Muscle layer of duodenum (tissue), 2 donors: ENCODE measurements at regions not wholly inside any gene's neighbourhood (a gene's known extent, or its start where the extent isn't known, plus 50 kb on each side); places are given as distances from the start of the nearest gene placed in this dataset.
"Not testable (repeated sequence)": the region's sequence is repeated elsewhere in the genome, so short reads cannot be mapped to it uniquely, and the experiment has no call there.

Experiments
- H3K27ac ChIP-seq: one replicate; pipeline ENCODE4 v1.7.0; 2013; ENCODE audit warnings: mild to moderate bottlenecking, low read length
- H3K27me3 ChIP-seq: one replicate; pipeline ENCODE4 v1.7.0; 2013; ENCODE audit warnings: low read depth, mild to moderate bottlenecking, control low read depth, low read length
- H3K36me3 ChIP-seq, 2 donors: one replicate each; pipeline ENCODE4 v1.7.0; 2013; ENCODE audit warnings: low read length in 2 of 2, control low read depth in 1 of 2, mild to moderate bottlenecking in 1 of 2; ENCODE audit not compliant: insufficient read depth in 2 of 2, control insufficient read depth in 1 of 2
- H3K4me1 ChIP-seq, 2 donors: one replicate each; pipeline ENCODE4 v1.7.0; 2013; ENCODE audit warnings: low read length in 2 of 2, mild to moderate bottlenecking in 2 of 2, control low read depth in 1 of 2, moderate library complexity in 1 of 2; ENCODE audit not compliant: insufficient read depth in 2 of 2, control insufficient read depth in 1 of 2
- H3K4me3 ChIP-seq, 2 donors: one replicate each; pipeline ENCODE4 v1.7.0; 2013; ENCODE audit warnings: low read length in 2 of 2, low read depth in 1 of 2, mild to moderate bottlenecking in 1 of 2
- H3K9me3 ChIP-seq, 2 donors: one replicate each; pipeline ENCODE4 v1.7.0; 2013; ENCODE audit warnings: low read length in 2 of 2, control low read depth in 1 of 2, mild to moderate bottlenecking in 1 of 2; ENCODE audit not compliant: control insufficient read depth in 1 of 2
- donor health status: healthy.

DNA sequence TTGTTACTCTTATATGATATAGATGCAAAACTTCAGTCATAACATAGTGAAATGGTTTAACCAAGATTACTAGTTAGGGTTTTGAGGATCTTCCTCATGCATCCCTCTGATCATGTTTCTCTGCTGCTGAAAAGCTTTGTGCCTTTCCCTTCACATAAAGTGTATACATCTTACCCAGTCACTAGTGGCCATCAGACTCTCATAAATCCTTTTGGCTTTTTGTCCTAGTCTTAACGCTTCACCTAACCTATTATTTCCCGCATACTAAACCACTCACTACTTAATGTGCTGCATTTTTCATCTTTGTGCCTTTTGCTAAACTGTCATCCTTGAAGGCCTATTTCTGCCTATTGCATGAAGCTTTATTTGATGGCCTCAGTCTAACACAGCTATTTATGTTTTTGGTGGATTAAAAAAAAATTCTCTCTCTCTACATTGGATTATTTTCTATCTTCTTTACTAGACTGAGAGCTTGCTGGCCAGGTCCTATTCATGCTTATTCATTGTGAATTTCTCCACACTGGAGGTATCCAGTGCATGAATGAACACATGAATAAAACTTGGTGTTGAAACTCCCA is 717.6 kb upstream of the GOLIM4 start:
- Histone ChIP-seq H3K27me3 (no peaks in the 10 kb centered on the region), H3K36me3 (no peaks in the 10 kb centered on the region), H3K9me3 (no peaks in the 10 kb centered on the region), H3K4me1 (no peaks in the 10 kb centered on the region), H3K27ac (no peak overlapping the region), H3K4me3 (no peak overlapping the region)

DNA sequence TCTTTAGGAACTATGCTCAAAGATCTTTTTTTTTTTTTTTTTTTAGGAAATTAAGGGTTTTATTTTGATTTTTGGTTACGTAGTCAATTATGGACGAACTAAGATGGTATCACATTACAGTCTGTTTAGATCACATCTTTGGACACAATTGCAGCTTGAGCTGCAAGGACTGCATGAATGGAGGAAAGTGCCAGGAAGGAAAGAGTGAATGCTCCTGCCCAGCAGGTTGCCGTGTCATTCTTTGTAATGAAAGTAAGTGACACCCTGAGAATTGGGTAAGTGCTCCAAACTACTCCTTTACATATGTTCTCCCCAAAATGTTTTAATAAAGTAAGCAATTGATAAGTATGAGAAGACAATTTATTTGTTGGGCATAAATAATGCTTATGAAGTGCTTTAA is 716.5 kb upstream of the GOLIM4 start:
- H3K27ac ChIP-seq = no peak overlapping the region
- no peaks in the 10 kb centered on the region for H3K9me3 ChIP-seq
- no peaks in the 10 kb centered on the region for H3K36me3 ChIP-seq
- no peak overlapping the region for H3K4me3 ChIP-seq
- no peaks in the 10 kb centered on the region for H3K27me3 ChIP-seq
- peaks cover 0 to 3% of the 10 kb centered on the region in 2 donors for H3K4me1 ChIP-seq

DNA sequence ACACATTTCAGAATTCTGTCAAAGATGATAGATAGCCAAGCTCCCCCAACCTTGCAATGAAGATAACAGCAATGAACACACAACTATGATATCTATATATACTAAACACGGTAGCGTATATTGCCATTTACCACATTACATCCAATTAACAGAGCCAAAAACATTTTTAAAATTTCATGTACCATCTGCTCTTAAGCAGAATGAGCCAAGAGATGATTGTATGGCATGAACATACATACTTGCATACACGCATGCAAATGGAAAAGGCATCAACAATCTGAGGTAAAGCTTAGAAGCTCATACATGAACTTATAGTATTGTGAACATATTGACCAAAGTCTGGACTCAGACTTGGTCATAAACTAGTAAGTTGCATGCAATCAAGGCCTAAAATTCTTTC is 712.9 kb upstream of the GOLIM4 start:
- no peak overlapping the region for H3K27ac ChIP-seq
- H3K4me1 ChIP-seq = peaks cover 0 to 10% of the 10 kb centered on the region in 2 donors
- H3K9me3 ChIP-seq = no peaks in the 10 kb centered on the region
- no peak overlapping the region for H3K4me3 ChIP-seq
- no peaks in the 10 kb centered on the region for H3K36me3 ChIP-seq
- H3K27me3 ChIP-seq = no peaks in the 10 kb centered on the region

DNA sequence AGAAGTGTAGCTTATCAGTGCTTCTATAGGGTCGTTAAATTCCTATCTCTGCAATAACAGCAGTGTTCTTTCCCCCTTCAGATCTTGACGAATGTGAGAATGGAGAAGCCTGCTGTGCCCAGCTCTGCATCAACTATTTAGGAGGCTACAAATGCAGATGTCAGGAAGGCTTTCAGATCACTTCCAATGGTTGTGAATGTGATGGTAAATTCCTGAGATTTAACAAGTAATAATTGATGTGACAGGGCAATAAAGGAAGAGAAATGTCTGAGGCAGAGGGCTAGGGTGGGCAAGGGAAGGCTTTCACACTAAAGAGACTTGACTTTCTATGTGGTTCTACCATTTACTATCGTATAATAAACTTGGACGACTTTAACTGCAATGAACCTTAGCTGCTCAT is 711.7 kb upstream of the GOLIM4 start:
- H3K36me3 ChIP-seq = no peaks in the 10 kb centered on the region
- no peak overlapping the region for H3K4me3 ChIP-seq
- no peaks in the 10 kb centered on the region for H3K27me3 ChIP-seq
- no peak overlapping the region for H3K27ac ChIP-seq
- peaks cover 0 to 10% of the 10 kb centered on the region in 2 donors for H3K4me1 ChIP-seq
- H3K9me3 ChIP-seq = no peaks in the 10 kb centered on the region

- no peaks in the 10 kb centered on the region for H3K36me3 ChIP-seq
These were observed 711.1 kb upstream of the GOLIM4 start for GRCh38 chr3:168806871-168807270.

GRCh38 chr3:168803536-168803935 is 707.8 kb upstream of the GOLIM4 start:
- Histone ChIP-seq H3K9me3 (no peaks in the 10 kb centered on the region), H3K27me3 (no peaks in the 10 kb centered on the region), H3K4me3 (no peak overlapping the region), H3K27ac (no peak overlapping the region), H3K36me3 (no peaks in the 10 kb centered on the region), H3K4me1 (peaks cover 0 to 10% of the 10 kb centered on the region in 2 donors)

More at GRCh38 chr3:168806871-168807270, 711.1 kb upstream of the GOLIM4 start:
- no peak overlapping the region for H3K27ac ChIP-seq
- no peak overlapping the region for H3K4me3 ChIP-seq
- peaks cover 0 to 10% of the 10 kb centered on the region in 2 donors for H3K4me1 ChIP-seq
- H3K9me3 ChIP-seq = no peaks in the 10 kb centered on the region
- H3K27me3 ChIP-seq = no peaks in the 10 kb centered on the region

GRCh38 chr3:168802766-168803165 is 707.0 kb upstream of the GOLIM4 start:
- no peaks in the 10 kb centered on the region for H3K27me3 ChIP-seq
- H3K36me3 ChIP-seq = no peaks in the 10 kb centered on the region
- H3K4me3 ChIP-seq = no peak overlapping the region
- H3K27ac ChIP-seq = no peak overlapping the region
- H3K9me3 ChIP-seq = no peaks in the 10 kb centered on the region
- peaks cover 0 to 10% of the 10 kb centered on the region in 2 donors for H3K4me1 ChIP-seq

DNA sequence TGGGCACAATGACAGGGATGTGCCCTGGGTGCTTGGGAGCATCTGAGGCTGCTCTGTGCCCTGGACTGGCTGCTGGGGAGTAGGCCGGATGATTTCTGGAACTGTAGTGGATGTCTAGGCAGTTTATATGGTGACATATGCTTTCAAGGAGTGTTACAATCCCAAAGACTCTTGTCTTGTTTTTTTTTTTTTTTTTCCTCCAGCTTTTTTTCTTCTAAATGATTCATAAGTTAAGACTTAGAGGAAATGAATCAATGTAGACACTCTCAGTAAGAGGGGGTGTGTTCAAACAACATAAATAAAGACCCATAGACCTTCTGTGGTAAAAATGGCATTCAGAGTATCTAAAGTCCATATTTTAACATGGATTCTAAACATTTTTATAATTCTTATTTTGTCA is 706.1 kb upstream of the GOLIM4 start:
- Histone ChIP-seq H3K4me3 (no peak overlapping the region), H3K27me3 (no peaks in the 10 kb centered on the region), H3K9me3 (no peaks in the 10 kb centered on the region), H3K36me3 (no peaks in the 10 kb centered on the region), H3K27ac (no peak overlapping the region), H3K4me1 (peaks cover 0 to 4% of the 10 kb centered on the region in 2 donors)

- Histone ChIP-seq H3K27me3 (no peaks in the 10 kb centered on the region), H3K9me3 (no peaks in the 10 kb centered on the region), H3K27ac (no peak overlapping the region), H3K36me3 (no peaks in the 10 kb centered on the region), H3K4me3 (no peak overlapping the region), H3K4me1 (no peaks in the 10 kb centered on the region)
These were observed 700.6 kb upstream of the GOLIM4 start for GRCh38 chr3:168796339-168796738.

DNA sequence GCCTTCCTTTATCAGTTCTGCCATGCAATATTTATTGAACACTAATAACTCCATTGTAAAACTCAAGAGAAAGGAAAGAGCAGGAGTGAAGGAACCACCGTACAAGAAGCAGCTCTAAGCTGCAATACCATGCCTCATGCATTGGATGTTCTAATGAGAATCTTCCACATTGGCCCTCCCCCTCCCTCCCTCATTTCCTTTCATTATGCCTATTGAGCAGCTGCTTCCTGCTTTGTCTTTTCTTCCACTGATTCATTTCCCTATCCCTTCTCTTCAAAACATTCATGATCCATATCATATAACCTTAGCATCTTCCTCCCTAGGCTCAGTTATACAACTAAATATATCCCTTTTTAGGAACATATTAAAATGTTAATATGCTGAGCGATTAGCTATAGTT is 698.7 kb upstream of the GOLIM4 start:
- Histone ChIP-seq H3K4me3 (no peak overlapping the region), H3K4me1 (no peaks in the 10 kb centered on the region), H3K36me3 (no peaks in the 10 kb centered on the region), H3K27ac (no peak overlapping the region), H3K9me3 (no peaks in the 10 kb centered on the region), H3K27me3 (no peaks in the 10 kb centered on the region)

- no peak overlapping the region for H3K4me3 ChIP-seq
- H3K27ac ChIP-seq = no peak overlapping the region
- H3K4me1 ChIP-seq = no peaks in the 10 kb centered on the region
- H3K27me3 ChIP-seq = no peaks in the 10 kb centered on the region
- H3K36me3 ChIP-seq = no peaks in the 10 kb centered on the region
- H3K9me3 ChIP-seq = peaks cover 2 to 5% of the 10 kb centered on the region in 2 donors
These were observed 686.5 kb upstream of the GOLIM4 start for GRCh38 chr3:168782193-168782592.

DNA sequence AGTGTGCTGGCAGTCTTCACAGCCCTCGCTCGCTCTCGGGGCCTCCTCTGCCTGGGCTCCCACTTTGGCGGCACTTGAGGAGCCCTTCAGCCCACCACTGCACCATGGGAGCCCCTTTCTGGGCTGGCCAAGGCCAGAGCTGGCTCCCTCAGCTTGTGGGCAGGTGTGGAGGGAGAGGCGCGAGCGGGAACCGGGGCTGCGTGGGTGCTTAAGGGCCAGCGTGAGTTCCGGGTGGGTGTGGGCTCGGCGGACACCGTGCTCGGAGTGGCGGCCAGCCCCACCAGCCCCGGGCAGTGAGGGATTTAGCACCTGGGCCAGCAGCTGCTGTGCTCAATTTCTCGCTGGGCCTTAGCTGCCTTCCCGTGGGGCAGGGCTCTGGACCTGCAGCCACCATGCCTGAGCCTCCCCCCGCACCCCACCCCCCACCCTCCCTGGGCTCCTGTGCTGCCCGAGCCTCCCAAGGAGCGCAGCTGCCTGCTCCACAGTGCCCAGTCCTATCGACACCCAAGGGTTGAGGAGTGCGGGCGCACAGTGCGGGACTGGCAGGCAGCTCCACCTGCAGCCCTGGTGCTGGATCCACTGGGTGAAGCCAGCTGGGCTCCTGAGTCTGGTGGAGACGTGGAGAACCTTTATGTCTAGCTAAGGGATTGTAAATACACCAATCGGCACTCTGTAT is 684.4 kb upstream of the GOLIM4 start:
- H3K27me3 ChIP-seq, H3K4me3 ChIP-seq, H3K36me3 ChIP-seq, H3K4me1 ChIP-seq, H3K27ac ChIP-seq, H3K9me3 ChIP-seq: not testable (repeated sequence)
